ENCODE measurements at regions not wholly inside any gene's neighbourhood (a gene's known extent, or its start where the extent isn't known, plus 50 kb on each side); places are given as distances from the start of the nearest gene placed in this dataset.

DNA sequence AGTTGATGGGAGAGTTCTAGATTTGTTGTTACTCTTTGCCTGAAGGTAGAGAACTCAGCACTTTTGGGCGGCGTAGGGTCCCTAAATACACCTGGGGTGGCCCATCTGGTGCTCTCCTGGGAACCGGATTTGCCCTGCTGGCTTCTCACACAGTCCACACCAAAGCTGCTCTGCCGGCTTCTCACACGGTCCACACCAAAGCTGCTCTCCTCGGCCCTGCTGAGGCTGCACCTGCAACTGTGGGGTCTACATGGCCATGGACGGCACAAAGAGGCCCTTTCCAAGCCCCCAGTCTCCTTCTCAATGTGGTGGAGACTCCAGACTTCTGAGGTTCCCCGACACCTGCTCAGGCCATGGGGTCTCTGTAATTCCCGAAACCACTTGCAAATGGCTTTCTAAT lies 124.8 kb upstream of the GPC1 start:
- TF ChIP-seq, protein P1, sequence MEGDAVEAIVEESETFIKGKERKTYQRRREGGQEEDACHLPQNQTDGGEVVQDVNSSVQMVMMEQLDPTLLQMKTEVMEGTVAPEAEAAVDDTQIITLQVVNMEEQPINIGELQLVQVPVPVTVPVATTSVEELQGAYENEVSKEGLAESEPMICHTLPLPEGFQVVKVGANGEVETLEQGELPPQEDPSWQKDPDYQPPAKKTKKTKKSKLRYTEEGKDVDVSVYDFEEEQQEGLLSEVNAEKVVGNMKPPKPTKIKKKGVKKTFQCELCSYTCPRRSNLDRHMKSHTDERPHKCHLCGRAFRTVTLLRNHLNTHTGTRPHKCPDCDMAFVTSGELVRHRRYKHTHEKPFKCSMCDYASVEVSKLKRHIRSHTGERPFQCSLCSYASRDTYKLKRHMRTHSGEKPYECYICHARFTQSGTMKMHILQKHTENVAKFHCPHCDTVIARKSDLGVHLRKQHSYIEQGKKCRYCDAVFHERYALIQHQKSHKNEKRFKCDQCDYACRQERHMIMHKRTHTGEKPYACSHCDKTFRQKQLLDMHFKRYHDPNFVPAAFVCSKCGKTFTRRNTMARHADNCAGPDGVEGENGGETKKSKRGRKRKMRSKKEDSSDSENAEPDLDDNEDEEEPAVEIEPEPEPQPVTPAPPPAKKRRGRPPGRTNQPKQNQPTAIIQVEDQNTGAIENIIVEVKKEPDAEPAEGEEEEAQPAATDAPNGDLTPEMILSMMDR (IDR thresholded peaks at IDR 0.05; ENCODE audit: control insufficient read depth, insufficient read depth, low read depth, low read length, missing control alignments): no peak
- no peak overlapping the region for H3K4me3 ChIP-seq (ENCODE audit: control insufficient read depth, low read depth, low read length)
- DNase-seq (ENCODE audit: low read depth): no peak

- TF ChIP-seq, protein P1 (IDR thresholded peaks at IDR 0.05; ENCODE audit: control insufficient read depth, insufficient read depth, low read depth, low read length, missing control alignments): no peak
- no peak for DNase-seq (ENCODE audit: low read depth)
- H3K4me3 ChIP-seq (ENCODE audit: control insufficient read depth, low read depth, low read length): no peak overlapping the region
These were observed 123.6 kb upstream of the GPC1 start for GRCh38 chr2:240311821-240312220.

- TF ChIP-seq, protein P1 (IDR thresholded peaks at IDR 0.05; ENCODE audit: control insufficient read depth, insufficient read depth, low read depth, low read length, missing control alignments): no peak
These were observed 116.1 kb upstream of the GPC1 start for GRCh38 chr2:240319221-240319854.

DNA sequence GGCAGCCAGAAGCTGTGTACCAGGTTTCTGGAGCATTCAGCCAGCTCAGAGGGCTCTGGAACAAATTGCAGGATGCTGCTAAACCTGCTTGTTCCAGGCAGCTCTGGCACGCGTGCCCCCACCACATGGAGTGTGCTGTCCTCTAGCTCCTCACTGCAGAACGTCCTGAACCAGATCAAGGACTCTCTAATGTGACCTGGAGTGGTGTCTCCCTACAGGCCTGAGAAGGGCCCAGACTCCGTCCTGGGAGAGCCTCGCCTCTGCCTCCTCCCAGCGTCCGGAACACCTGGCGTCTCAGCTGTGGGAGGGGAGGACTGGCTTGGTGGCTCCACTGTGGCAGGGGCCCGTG lies 115.6 kb upstream of the GPC1 start:
- TF ChIP-seq, protein P1 (IDR thresholded peaks at IDR 0.05; ENCODE audit: control insufficient read depth, insufficient read depth, low read depth, low read length, missing control alignments): no peak
- no peak overlapping the region for H3K4me3 ChIP-seq (ENCODE audit: control insufficient read depth, low read depth, low read length)
- DNase-seq (ENCODE audit: low read depth): no peak

More at GRCh38 chr2:240319221-240319854, 116.1 kb upstream of the GPC1 start:
- no peak overlapping the region for H3K4me3 ChIP-seq (ENCODE audit: control insufficient read depth, low read depth, low read length)
- DNase-seq (ENCODE audit: low read depth): no peak

- peak; percentile 88 for DNase-seq (ENCODE audit: low read depth)
- TF ChIP-seq, protein P1 (IDR thresholded peaks at IDR 0.05; ENCODE audit: control insufficient read depth, insufficient read depth, low read depth, low read length, missing control alignments): no peak
- H3K4me3 ChIP-seq (ENCODE audit: control insufficient read depth, low read depth, low read length): no peak overlapping the region
These were observed 115.1 kb upstream of the GPC1 start for GRCh38 chr2:240320204-240320993.

DNA sequence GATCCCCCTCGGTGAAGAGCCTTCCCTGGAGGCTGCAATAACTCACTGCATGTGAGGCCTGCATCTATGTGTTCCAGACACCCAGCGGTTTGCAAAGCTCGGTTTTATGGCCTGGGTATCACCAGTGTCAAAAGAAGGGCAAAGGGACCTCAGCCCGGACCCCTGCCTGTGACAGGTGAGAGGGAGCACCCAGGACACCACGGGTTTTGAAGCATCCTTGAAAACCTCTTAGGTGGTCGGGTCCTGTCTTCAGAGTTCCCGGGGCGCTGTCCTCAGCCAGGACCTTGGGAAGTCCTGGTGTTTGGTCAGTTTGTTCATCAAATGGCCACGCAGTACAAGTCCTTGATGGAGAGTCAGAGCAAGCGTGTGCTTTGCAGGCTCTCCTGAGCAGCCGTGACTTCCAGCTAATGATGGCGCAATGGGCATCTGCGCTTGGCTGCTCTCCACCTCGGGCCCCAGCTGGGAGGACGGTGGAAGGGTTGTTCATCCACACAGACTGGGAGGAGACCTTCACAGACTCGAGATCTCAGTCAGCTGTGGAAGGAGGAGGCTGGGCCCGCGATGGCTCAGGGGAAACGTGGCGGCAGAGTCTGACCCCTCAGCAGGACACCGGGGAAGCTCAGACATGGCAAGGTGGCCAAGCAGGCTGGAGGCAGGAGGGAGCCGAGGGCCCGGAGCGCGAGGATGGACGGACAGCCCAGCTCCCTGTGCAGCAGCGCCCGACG lies 113.1 kb upstream of the GPC1 start:
- DNase-seq (ENCODE audit: low read depth): no peak
- no peak overlapping the region for H3K4me3 ChIP-seq (ENCODE audit: control insufficient read depth, low read depth, low read length)
- TF ChIP-seq, protein P1 (IDR thresholded peaks at IDR 0.05; ENCODE audit: control insufficient read depth, insufficient read depth, low read depth, low read length, missing control alignments): no peak

All from AG09309 (cell line).